ENCODE measurements at regions not wholly inside any gene's neighbourhood (a gene's known extent, or its start where the extent isn't known, plus 50 kb on each side); places are given as distances from the start of the nearest gene placed in this dataset.
"Not testable (repeated sequence)": the region's sequence is repeated elsewhere in the genome, so short reads cannot be mapped to it uniquely, and the experiment has no call there.

- DNase-seq: no peak
Observed at GRCh38 chr5:23221831-23222230, 285.6 kb upstream of the PRDM9 start.

GRCh38 chr5:23217159-23217558 is 290.2 kb upstream of the PRDM9 start:
- DNase-seq: no peak

GRCh38 chr5:23216345-23216744 is 291.1 kb upstream of the PRDM9 start:
- DNase-seq: no peak

- DNase-seq: peak; percentile 63
Observed at GRCh38 chr5:23208959-23209431, 298.4 kb upstream of the PRDM9 start.

GRCh38 chr5:23204111-23204510 is 303.3 kb upstream of the PRDM9 start:
- DNase-seq: no peak

- DNase-seq: no peak
Observed at GRCh38 chr5:23169660-23170416, 316.7 kb upstream of the CDH12 start.

- no peak for DNase-seq
Observed at GRCh38 chr5:23164971-23165370, 311.8 kb upstream of the CDH12 start.

GRCh38 chr5:23158179-23158578 is 305.0 kb upstream of the CDH12 start:
- DNase-seq: no peak

- no peak for DNase-seq
Observed at GRCh38 chr5:23157716-23158115, 304.6 kb upstream of the CDH12 start.

- no peak for DNase-seq
Observed at GRCh38 chr5:23157169-23157568, 304.0 kb upstream of the CDH12 start.

GRCh38 chr5:23147625-23148024 is 294.5 kb upstream of the CDH12 start:
- no peak for DNase-seq

GRCh38 chr5:23146183-23146582 is 293.0 kb upstream of the CDH12 start:
- DNase-seq: no peak

- no peak for DNase-seq
Observed at GRCh38 chr5:23139338-23140171, 286.4 kb upstream of the CDH12 start.

GRCh38 chr5:23136958-23137357 is 283.8 kb upstream of the CDH12 start:
- DNase-seq: no peak

GRCh38 chr5:23132231-23132630 is 279.1 kb upstream of the CDH12 start:
- DNase-seq: no peak

- DNase-seq: no peak
Observed at GRCh38 chr5:23112237-23112636, 259.1 kb upstream of the CDH12 start.

GRCh38 chr5:23105021-23105420 is 251.9 kb upstream of the CDH12 start:
- no peak for DNase-seq

- DNase-seq: no peak
Observed at GRCh38 chr5:23103566-23103965, 250.4 kb upstream of the CDH12 start.

GRCh38 chr5:23095418-23095817 is 242.3 kb upstream of the CDH12 start:
- not testable (repeated sequence) for DNase-seq

- DNase-seq: no peak
Observed at GRCh38 chr5:23089286-23089685, 236.1 kb upstream of the CDH12 start.

GRCh38 chr5:23084815-23085214 is 231.7 kb upstream of the CDH12 start:
- DNase-seq: no peak

GRCh38 chr5:23072179-23072578 is 219.0 kb upstream of the CDH12 start:
- no peak for DNase-seq

- DNase-seq: no peak
Observed at GRCh38 chr5:23071682-23072081, 218.5 kb upstream of the CDH12 start.

GRCh38 chr5:23064710-23065109 is 211.6 kb upstream of the CDH12 start:
- DNase-seq: no peak

Data from NCI-H2029 (cell line).